DMS153 treated with DMSO at 0.1 percent for 48 hours (cell line): ENCODE measurements at regions not wholly inside any gene's neighbourhood (a gene's known extent, or its start where the extent isn't known, plus 50 kb on each side); places are given as distances from the start of the nearest gene placed in this dataset.

Experiments used
- DNase-seq: peaks from one replicate; lab custom pipeline; 2025; ENCODE audit not compliant: unreplicated experiment; lab: John Stamatoyannopoulos, UW

- DNase-seq, result no peak
Measured at GRCh38 chr11:70942593-70942992, 309.8 kb downstream of the SHANK2 start.

- no peak for DNase-seq
Measured at GRCh38 chr11:70944141-70944540, 308.2 kb downstream of the SHANK2 start.

GRCh38 chr11:70944636-70945035 lies 307.7 kb downstream of the SHANK2 start:
- no peak for DNase-seq

- DNase-seq, result no peak
Measured at GRCh38 chr11:70948398-70948797, 304.0 kb downstream of the SHANK2 start.

GRCh38 chr11:70948855-70949531 lies 303.4 kb downstream of the SHANK2 start:
- DNase-seq, result peak; percentile 9

- DNase-seq, result no peak
Measured at GRCh38 chr11:70951139-70951804, 301.1 kb downstream of the SHANK2 start.

GRCh38 chr11:70952191-70952590 lies 300.2 kb downstream of the SHANK2 start:
- no peak for DNase-seq

- no peak for DNase-seq
Measured at GRCh38 chr11:70953720-70954119, 298.7 kb downstream of the SHANK2 start.

GRCh38 chr11:70954471-70954870 lies 297.9 kb downstream of the SHANK2 start:
- no peak for DNase-seq
